ENCODE measurements at regions not wholly inside any gene's neighbourhood (a gene's known extent, or its start where the extent isn't known, plus 50 kb on each side); places are given as distances from the start of the nearest gene placed in this dataset.

DNA sequence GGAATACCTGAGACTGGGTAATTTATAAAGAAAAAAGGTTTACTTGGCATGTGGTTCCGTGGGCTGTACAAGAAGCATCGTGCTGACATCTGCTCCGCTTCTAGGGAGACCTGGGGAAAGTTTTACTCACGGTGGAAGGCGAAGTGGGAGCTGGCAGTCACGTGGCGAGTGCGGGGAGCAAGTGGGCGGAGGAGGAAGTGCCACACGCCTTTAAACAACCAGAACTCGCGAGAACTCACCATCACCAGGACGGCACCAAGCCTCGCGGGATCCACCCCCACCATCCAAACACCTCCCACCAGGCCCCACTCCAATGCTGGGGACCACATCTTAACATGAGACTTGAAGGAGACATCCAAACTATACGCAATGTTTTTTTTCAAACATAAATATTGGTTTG lies 406.2 kb upstream of the IRX4 start:
- Histone ChIP-seq H3K27ac (ENCODE audit: low read depth, low read length) (no peak overlapping the region), H4K8ac (ENCODE audit: extremely low read depth, insufficient read depth, low read length) (no peak overlapping the region; the same call in 1 of the 2 replicates), H2AK5ac (ENCODE audit: low read depth, low read length) (no peak overlapping the region), H3K56ac (replicated peaks; ENCODE audit: insufficient read length, low read depth, low read length) (no peak overlapping the region), H4K91ac (replicated peaks; ENCODE audit: insufficient read length, low read length) (no peak overlapping the region), H2AFZ (ENCODE audit: low read length) (no peak overlapping the region), H4K20me1 (replicated peaks in 1 of 2; ENCODE audit: control insufficient read depth in 1 of 2, insufficient read depth in 2 of 2, low read length in 2 of 2) (no peaks in the 10 kb centered on the region), H3K4me3 (ENCODE audit: extremely low read depth in 1 of 4, insufficient read depth in 2 of 4, low read depth in 3 of 4, low read length in 4 of 4) (no peak overlapping the region), H3K36me3 (ENCODE audit: control insufficient read depth in 2 of 4, insufficient read depth in 4 of 4, low read length in 3 of 4) (no peaks in the 10 kb centered on the region), H3K23me2 (ENCODE audit: low read depth, low read length) (no peaks in the 10 kb centered on the region; the same call in 1 of the 2 replicates), H4K5ac (ENCODE audit: insufficient read length, low read depth, low read length) (no peak overlapping the region), H2BK120ac (replicated peaks; ENCODE audit: low read depth, low read length) (no peak overlapping the region), H3K4ac (replicated peaks; ENCODE audit: insufficient read length, low read depth, low read length) (no peak overlapping the region), H3K9me3 (ENCODE audit: insufficient read depth in 2 of 2, low read depth in 1 of 2, low read length in 1 of 2) (peaks cover 0 to 4% of the 10 kb centered on the region in 2 experiments; a peak in 2 of 4 replicates), H3K9ac (replicated peaks in 1 of 4; ENCODE audit: extremely low read depth in 1 of 4, low read depth in 3 of 4, low read length in 3 of 4) (no peak overlapping the region), H2BK12ac (ENCODE audit: low read depth, low read length) (no peak overlapping the region), H3K79me1 (ENCODE audit: low read depth, low read length) (no peaks in the 10 kb centered on the region), H2BK20ac (ENCODE audit: low read length) (no peak overlapping the region), H2BK15ac (ENCODE audit: low read length) (no peak overlapping the region), H3K14ac (ENCODE audit: insufficient read length) (no peak overlapping the region), H3K27me3 (replicated peaks in 1 of 4; ENCODE audit: control insufficient read depth in 3 of 4, extremely low read depth in 1 of 4, insufficient read depth in 3 of 4, low read length in 3 of 4) (no peaks in the 10 kb centered on the region), H3K23ac (ENCODE audit: insufficient read length) (no peak overlapping the region), H2BK5ac (ENCODE audit: low read depth, low read length) (no peak overlapping the region), H3K4me1 (replicated peaks in 1 of 4; ENCODE audit: control insufficient read depth in 3 of 4, insufficient read depth in 4 of 4, low read length in 3 of 4) (no peaks in the 10 kb centered on the region), H3K79me2 (ENCODE audit: control insufficient read depth in 1 of 2, insufficient read depth in 2 of 2, low read length in 2 of 2) (no peaks in the 10 kb centered on the region), H3K18ac (ENCODE audit: extremely low read depth, low read length) (no peak overlapping the region), H3K4me2 (ENCODE audit: insufficient read depth in 1 of 2, low read depth in 2 of 2, low read length in 2 of 2) (no peak overlapping the region)
- FAIRE-seq (no peak), DNase-seq (ENCODE audit: low read depth in 1 of 2, low spot score in 2 of 2) (no peak)
- ChIA-PET POLR2A (ENCODE audit: partially characterized antibody) (no interaction called here), CTCF (ENCODE audit: partially characterized antibody) (interaction anchor here (0.7 to 1.0 kb wide), 2 partner anchors 119 to 611 kb away, joined by 3 to 4 read pairs; no protein-coding TSS in a partner anchor)
- WGBS, 2 experiments (ENCODE audit: extremely low coverage in 1 of 2, insufficient coverage in 1 of 2, insufficient read length in 1 of 2, insufficient replicate concordance in 2 of 2, low coverage in 1 of 2, low lambda C conversion rate in 2 of 2, missing lambda C conversion rate in 1 of 2), result 85% methylated on average over 15 of the region's 16 CpGs; no CpG with 5 or more reads in 1 of the 2 experiments
- TF ChIP-seq FOSL1 (IDR thresholded peaks at IDR 0.05; ENCODE audit: insufficient read depth, low read depth, low read length) (no peak), SIN3A (conservative IDR thresholded peaks at IDR 0.05 in 1 of 2, IDR thresholded peaks at IDR 0.05 in 1 of 2; ENCODE audit: low read depth in 1 of 2, low read length in 2 of 2) (no peak), SRF (IDR thresholded peaks at IDR 0.05; ENCODE audit: low read depth, low read length) (no peak), SAP30 (IDR thresholded peaks at IDR 0.05; ENCODE audit: insufficient read depth, insufficient replicate concordance, low read length) (no peak), POLR2A (IDR thresholded peaks at IDR 0.05; ENCODE audit: control extremely low read depth in 1 of 2, low read depth in 2 of 2, low read length in 2 of 2) (no peak), RXRA (IDR thresholded peaks at IDR 0.05; ENCODE audit: insufficient read depth, low read depth, low read length) (no peak), BACH1 (IDR thresholded peaks at IDR 0.05; ENCODE audit: low read length) (no peak), CTBP2 (IDR thresholded peaks at IDR 0.05; ENCODE audit: borderline replicate concordance, insufficient read depth, insufficient read length, low read length) (no peak), CBX5 (IDR thresholded peaks at IDR 0.05; ENCODE audit: low read depth, low read length) (no peak), SIX5 (IDR thresholded peaks at IDR 0.05; ENCODE audit: low read depth, low read length) (no peak)
- TF ChIP-seq, protein P1, sequence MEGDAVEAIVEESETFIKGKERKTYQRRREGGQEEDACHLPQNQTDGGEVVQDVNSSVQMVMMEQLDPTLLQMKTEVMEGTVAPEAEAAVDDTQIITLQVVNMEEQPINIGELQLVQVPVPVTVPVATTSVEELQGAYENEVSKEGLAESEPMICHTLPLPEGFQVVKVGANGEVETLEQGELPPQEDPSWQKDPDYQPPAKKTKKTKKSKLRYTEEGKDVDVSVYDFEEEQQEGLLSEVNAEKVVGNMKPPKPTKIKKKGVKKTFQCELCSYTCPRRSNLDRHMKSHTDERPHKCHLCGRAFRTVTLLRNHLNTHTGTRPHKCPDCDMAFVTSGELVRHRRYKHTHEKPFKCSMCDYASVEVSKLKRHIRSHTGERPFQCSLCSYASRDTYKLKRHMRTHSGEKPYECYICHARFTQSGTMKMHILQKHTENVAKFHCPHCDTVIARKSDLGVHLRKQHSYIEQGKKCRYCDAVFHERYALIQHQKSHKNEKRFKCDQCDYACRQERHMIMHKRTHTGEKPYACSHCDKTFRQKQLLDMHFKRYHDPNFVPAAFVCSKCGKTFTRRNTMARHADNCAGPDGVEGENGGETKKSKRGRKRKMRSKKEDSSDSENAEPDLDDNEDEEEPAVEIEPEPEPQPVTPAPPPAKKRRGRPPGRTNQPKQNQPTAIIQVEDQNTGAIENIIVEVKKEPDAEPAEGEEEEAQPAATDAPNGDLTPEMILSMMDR (IDR thresholded peaks at IDR 0.05; ENCODE audit: control extremely low read depth in 1 of 3, insufficient read depth in 1 of 3, low read depth in 1 of 3, low read length in 3 of 3), result no peak

Measured in H1 (cell line).